GM18909 (cell line): ENCODE measurements at regions not wholly inside any gene's neighbourhood (a gene's known extent, or its start where the extent isn't known, plus 50 kb on each side); places are given as distances from the start of the nearest gene placed in this dataset.

ENCODE experiments used
- ATAC-seq: cut with Tn5 transposase; IDR thresholded peaks from one replicate; pipeline ENCODE4 v1.9.1; 2021; ENCODE audit warnings: mild to moderate bottlenecking; ENCODE audit not compliant: unreplicated experiment, poor library complexity

- ATAC-seq = no peak
Measured at GRCh38 chr10:71063401-71063800, 149.0 kb upstream of the UNC5B start.

GRCh38 chr10:71064413-71065118 lies 147.8 kb upstream of the UNC5B start:
- ATAC-seq = no peak

GRCh38 chr10:71065659-71066058 lies 146.7 kb upstream of the UNC5B start:
- no peak for ATAC-seq

GRCh38 chr10:71066600-71066999 lies 145.8 kb upstream of the UNC5B start:
- ATAC-seq = no peak

GRCh38 chr10:71067098-71067740 lies 145.2 kb upstream of the UNC5B start:
- ATAC-seq = no peak

GRCh38 chr10:71068861-71069271 lies 143.5 kb upstream of the UNC5B start:
- no peak for ATAC-seq

GRCh38 chr10:71069909-71070666 lies 142.3 kb upstream of the UNC5B start:
- ATAC-seq = no peak

- no peak for ATAC-seq
Measured at GRCh38 chr10:71070741-71071140, 141.6 kb upstream of the UNC5B start.

GRCh38 chr10:71072131-71072822 lies 140.1 kb upstream of the UNC5B start:
- ATAC-seq = no peak

GRCh38 chr10:71072823-71073210 lies 139.6 kb upstream of the UNC5B start:
- no peak for ATAC-seq

- no peak for ATAC-seq
Measured at GRCh38 chr10:71073451-71074175, 138.8 kb upstream of the UNC5B start.

- no peak for ATAC-seq
Measured at GRCh38 chr10:71074176-71074755, 138.1 kb upstream of the UNC5B start.

- no peak for ATAC-seq
Measured at GRCh38 chr10:71075086-71075758, 137.1 kb upstream of the UNC5B start.

GRCh38 chr10:71075759-71076472 lies 136.5 kb upstream of the UNC5B start:
- ATAC-seq = no peak

- no peak for ATAC-seq
Measured at GRCh38 chr10:71076473-71077142, 135.8 kb upstream of the UNC5B start.

GRCh38 chr10:71077143-71077581 lies 135.2 kb upstream of the UNC5B start:
- ATAC-seq = no peak

GRCh38 chr10:71077796-71078453 lies 134.4 kb upstream of the UNC5B start:
- no peak for ATAC-seq
